Neural cell (in vitro differentiated cells): ENCODE measurements at regions not wholly inside any gene's neighbourhood (a gene's known extent, or its start where the extent isn't known, plus 50 kb on each side); places are given as distances from the start of the nearest gene placed in this dataset.

Source experiments
- H2AFZ ChIP-seq: fragments of 200-600, 300-800 bp; sonication (generic), shearing (Covaris generic); 2 replicates; pipeline ENCODE4 v1.6.0; 2014; ENCODE audit warnings: low read depth, mild to moderate bottlenecking, antibody characterized with exemption, low read length, moderate library complexity
- H3F3A ChIP-seq: fragments of 200-600 bp; shearing (Covaris generic); 2 replicates; pipeline ENCODE4 v1.6.1; 2016; ENCODE audit warnings: mild to moderate bottlenecking, moderate library complexity, mixed read lengths, antibody characterized with exemption, low read length; ENCODE audit not compliant: insufficient read depth, poor library complexity, severe bottlenecking
- H3K27ac ChIP-seq: fragments of 200-600, 300-800 bp; sonication (generic), shearing (Covaris generic); 2 replicates; pipeline ENCODE4 v1.5.1; 2014; ENCODE audit warnings: mild to moderate bottlenecking, low read length, moderate library complexity
- H3K27me3 ChIP-seq: fragments of 300-800, 200-600 bp; sonication (generic), shearing (Covaris generic); 2 replicates; pipeline ENCODE4 v1.6.0; 2014; ENCODE audit warnings: mild to moderate bottlenecking, low read depth, low read length, moderate library complexity; ENCODE audit not compliant: insufficient read depth
- H3K36me3 ChIP-seq: fragments of 300-800, 200-600 bp; sonication (generic), shearing (Covaris generic); 2 replicates; pipeline ENCODE4 v1.5.1; 2014; ENCODE audit warnings: mild to moderate bottlenecking, antibody characterized with exemption, low read length, moderate library complexity; ENCODE audit not compliant: insufficient read depth
- H3K4me2 ChIP-seq: fragments of 300-800, 200-600 bp; sonication (generic), shearing (Covaris generic); 2 replicates; pipeline ENCODE4 v1.6.0; 2014; ENCODE audit warnings: mild to moderate bottlenecking, low read length
- H3K4me3 ChIP-seq: fragments of 300-800, 200-600 bp; sonication (generic), shearing (Covaris generic); 2 replicates; pipeline ENCODE4 v1.5.1; 2014; ENCODE audit warnings: mild to moderate bottlenecking, low read length, moderate library complexity
- H3K79me2 ChIP-seq: fragments of 200-600 bp; shearing (Covaris generic); replicated peaks from 2 replicates; pipeline ENCODE4 v1.6.0; 2014; ENCODE audit warnings: mild to moderate bottlenecking, low read length, moderate library complexity; ENCODE audit not compliant: insufficient read depth
- H3K9ac ChIP-seq: fragments of 300-800, 200-600 bp; sonication (generic), shearing (Covaris generic); 2 replicates; pipeline ENCODE4 v1.6.1; 2016; ENCODE audit warnings: mild to moderate bottlenecking, low read length, mixed read lengths
- H3K9me2 ChIP-seq: fragments of 200-600 bp; shearing (Covaris generic); 2 replicates; pipeline ENCODE4 v1.6.1; 2016; ENCODE audit warnings: mild to moderate bottlenecking, low read length, mixed read lengths; ENCODE audit not compliant: insufficient read depth
- H3K9me3 ChIP-seq: fragments of 200-600, 300-800 bp; sonication (generic), shearing (Covaris generic); 2 replicates; pipeline ENCODE4 v1.6.1; 2016; ENCODE audit warnings: mild to moderate bottlenecking, mixed run types, low read length, moderate library complexity, mixed read lengths
- H4K20me1 ChIP-seq: fragments of 200-600 bp; shearing (Covaris generic); 2 replicates; pipeline ENCODE4 v1.6.1; 2016; ENCODE audit warnings: mild to moderate bottlenecking, mixed run types; ENCODE audit not compliant: insufficient read depth
- EP300 ChIP-seq: fragments of 450-650 bp; conservative IDR thresholded peaks from 2 replicates; pipeline ENCODE4 v1.6.1; 2014; ENCODE audit warnings: antibody characterized with exemption, mild to moderate bottlenecking, moderate library complexity; ENCODE audit not compliant: poor library complexity, severe bottlenecking
- EZH2 ChIP-seq: fragments of 200-600, 300-800 bp; shearing (Covaris generic), sonication (generic); IDR thresholded peaks from 2 replicates; pipeline ENCODE4 v1.6.1; 2014; ENCODE audit warnings: antibody characterized with exemption, low read length, borderline replicate concordance, mild to moderate bottlenecking; ENCODE audit not compliant: insufficient read depth, poor library complexity, severe bottlenecking
- MXI1 ChIP-seq: fragments of 450-650 bp; conservative IDR thresholded peaks from 2 replicates; pipeline ENCODE4 v1.6.1; 2014; ENCODE audit warnings: antibody characterized with exemption, mild to moderate bottlenecking; ENCODE audit not compliant: poor library complexity, severe bottlenecking
- POLR2AphosphoS5 ChIP-seq: IDR thresholded peaks from 2 replicates; pipeline ENCODE4 v1.6.1; 2012
- RAD21 ChIP-seq: fragments of 450-650 bp; conservative IDR thresholded peaks from 2 replicates; pipeline ENCODE4 v1.6.1; 2014; ENCODE audit warnings: antibody characterized with exemption, mild to moderate bottlenecking, moderate library complexity
- REST ChIP-seq: IDR thresholded peaks from 2 replicates; pipeline ENCODE4 v1.6.1; 2012; ENCODE audit warnings: borderline replicate concordance
- SMC3 ChIP-seq: fragments of 450-650 bp; conservative IDR thresholded peaks from 2 replicates; pipeline ENCODE4 v1.6.1; 2014; ENCODE audit warnings: antibody characterized with exemption, mild to moderate bottlenecking, moderate library complexity; ENCODE audit not compliant: poor library complexity
- TAF1 ChIP-seq: IDR thresholded peaks from 2 replicates; pipeline ENCODE4 v1.6.1; 2012; ENCODE audit warnings: low read depth
- TF ChIP-seq, protein P1 (sequence below): fragments of 450-650 bp; IDR thresholded peaks from 2 replicates; pipeline ENCODE4 v1.5.1; 2014; ENCODE audit warnings: antibody characterized with exemption, mild to moderate bottlenecking, moderate library complexity; ENCODE audit not compliant: poor library complexity, severe bottlenecking

DNA sequence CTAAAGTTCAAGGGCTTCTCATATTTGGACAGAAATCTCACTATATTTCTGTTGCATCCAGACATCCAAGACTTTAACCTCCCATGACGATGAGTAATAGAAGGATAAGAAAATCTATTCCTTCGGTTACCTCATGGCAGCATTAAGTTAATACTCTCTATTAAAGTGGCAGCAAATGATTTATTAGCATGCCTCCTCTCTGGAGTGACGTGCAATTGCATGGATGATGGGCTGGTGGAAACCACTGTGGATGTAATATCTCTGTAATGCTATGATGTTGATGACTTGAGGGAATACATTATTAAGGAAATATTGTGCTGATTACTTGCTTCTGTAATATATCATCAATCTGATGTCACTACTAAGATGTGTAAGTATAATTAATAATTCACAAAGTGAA is 336.8 kb downstream of the DSEL start:
- Histone ChIP-seq H3K27ac (no peak overlapping the region), H4K20me1 (no peaks in the 10 kb centered on the region), H3K9me2 (no peaks in the 10 kb centered on the region), H3K9ac (no peak overlapping the region), H3K9me3 (no peaks in the 10 kb centered on the region), H3K36me3 (no peaks in the 10 kb centered on the region), H3K27me3 (no peaks in the 10 kb centered on the region), H3F3A (no peaks in the 10 kb centered on the region), H3K79me2 (no peaks in the 10 kb centered on the region), H3K4me2 (no peak overlapping the region), H2AFZ (no peak overlapping the region), H3K4me3 (no peak overlapping the region)
- TF ChIP-seq, protein P1, sequence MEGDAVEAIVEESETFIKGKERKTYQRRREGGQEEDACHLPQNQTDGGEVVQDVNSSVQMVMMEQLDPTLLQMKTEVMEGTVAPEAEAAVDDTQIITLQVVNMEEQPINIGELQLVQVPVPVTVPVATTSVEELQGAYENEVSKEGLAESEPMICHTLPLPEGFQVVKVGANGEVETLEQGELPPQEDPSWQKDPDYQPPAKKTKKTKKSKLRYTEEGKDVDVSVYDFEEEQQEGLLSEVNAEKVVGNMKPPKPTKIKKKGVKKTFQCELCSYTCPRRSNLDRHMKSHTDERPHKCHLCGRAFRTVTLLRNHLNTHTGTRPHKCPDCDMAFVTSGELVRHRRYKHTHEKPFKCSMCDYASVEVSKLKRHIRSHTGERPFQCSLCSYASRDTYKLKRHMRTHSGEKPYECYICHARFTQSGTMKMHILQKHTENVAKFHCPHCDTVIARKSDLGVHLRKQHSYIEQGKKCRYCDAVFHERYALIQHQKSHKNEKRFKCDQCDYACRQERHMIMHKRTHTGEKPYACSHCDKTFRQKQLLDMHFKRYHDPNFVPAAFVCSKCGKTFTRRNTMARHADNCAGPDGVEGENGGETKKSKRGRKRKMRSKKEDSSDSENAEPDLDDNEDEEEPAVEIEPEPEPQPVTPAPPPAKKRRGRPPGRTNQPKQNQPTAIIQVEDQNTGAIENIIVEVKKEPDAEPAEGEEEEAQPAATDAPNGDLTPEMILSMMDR: peak; percentile 23
- no peak for TF ChIP-seq EP300
- TF ChIP-seq RAD21: no peak
- no peak for TF ChIP-seq TAF1
- TF ChIP-seq EZH2: no peak
- TF ChIP-seq POLR2AphosphoS5: no peak

DNA sequence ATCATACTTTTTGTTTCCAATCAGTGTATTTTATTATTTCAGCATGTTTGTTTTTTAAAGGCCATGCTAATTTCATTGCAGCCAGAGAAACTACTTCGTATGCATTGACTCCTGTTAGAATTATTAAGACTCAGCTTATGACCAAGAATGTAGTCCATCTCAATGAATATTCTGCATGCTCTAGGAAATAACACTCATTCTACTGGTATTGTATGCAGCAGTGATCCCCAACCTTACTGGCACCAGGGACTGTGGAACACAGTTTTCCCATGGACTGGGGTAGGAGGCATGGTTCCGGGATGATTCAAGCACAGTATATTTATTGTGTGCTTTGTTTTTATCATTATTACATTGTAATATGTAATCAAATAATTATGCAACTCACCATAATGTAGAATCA is 356.9 kb downstream of the DSEL start:
- Histone ChIP-seq H3K36me3 (no peaks in the 10 kb centered on the region), H3K4me3 (no peak overlapping the region), H3K79me2 (no peaks in the 10 kb centered on the region), H3F3A (no peaks in the 10 kb centered on the region), H3K27me3 (no peaks in the 10 kb centered on the region), H4K20me1 (no peaks in the 10 kb centered on the region), H3K4me2 (no peak overlapping the region), H3K9me2 (no peaks in the 10 kb centered on the region), H3K27ac (no peak overlapping the region), H3K9ac (no peak overlapping the region), H3K9me3 (no peaks in the 10 kb centered on the region), H2AFZ (no peak overlapping the region)
- TF ChIP-seq TAF1 (no peak), SMC3 (no peak), EZH2 (no peak), MXI1 (no peak), POLR2AphosphoS5 (no peak), REST (no peak), EP300 (no peak), RAD21 (no peak)
- TF ChIP-seq, protein P1: no peak
